Endodermal cell (in vitro differentiated cells): ENCODE measurements at regions not wholly inside any gene's neighbourhood (a gene's known extent, or its start where the extent isn't known, plus 50 kb on each side); places are given as distances from the start of the nearest gene placed in this dataset.

Source experiments
- DNase-seq: peaks from one replicate; pipeline ENCODE4 v3.0.0-alpha.2; 2017
- H3K27ac ChIP-seq: 2 replicates; pipeline ENCODE4 v1.5.1; 2013; ENCODE audit warnings: mild to moderate bottlenecking, low read depth, low read length, moderate library complexity
- H3K27me3 ChIP-seq: 2 replicates; pipeline ENCODE4 v1.6.1; 2013; ENCODE audit warnings: mild to moderate bottlenecking, low read length, moderate library complexity; ENCODE audit not compliant: insufficient read depth, control insufficient read depth, poor library complexity, severe bottlenecking
- H3K36me3 ChIP-seq: 2 replicates; pipeline ENCODE4 v1.7.0; 2013; ENCODE audit warnings: mild to moderate bottlenecking, low read length, moderate library complexity; ENCODE audit not compliant: control insufficient read depth, insufficient read depth
- H3K4me1 ChIP-seq: one replicate; pipeline ENCODE4 v1.7.0; 2013; ENCODE audit warnings: low read length; ENCODE audit not compliant: control insufficient read depth, insufficient read depth
- H3K4me3 ChIP-seq: 2 replicates; pipeline ENCODE4 v1.5.1; 2013; ENCODE audit warnings: mild to moderate bottlenecking, low read length, moderate library complexity
- H3K9ac ChIP-seq: 2 replicates; pipeline ENCODE4 v1.6.1; 2013; ENCODE audit warnings: mild to moderate bottlenecking, low read length, moderate library complexity; ENCODE audit not compliant: poor library complexity, severe bottlenecking; ENCODE audit errors: extremely low read depth
- H3K9me3 ChIP-seq: 2 replicates; pipeline ENCODE4 v1.6.1; 2013; ENCODE audit warnings: mild to moderate bottlenecking, low read length, moderate library complexity; ENCODE audit not compliant: control insufficient read depth
- H3K27ac Mint-ChIP-seq: 2 replicates; pipeline ENCODE4 v1.8.0; 2020; ENCODE audit warnings: mixed read lengths
- H3K27me3 Mint-ChIP-seq: 2 replicates; pipeline ENCODE4 v1.8.0; 2021; ENCODE audit warnings: mild to moderate bottlenecking, mixed read lengths; ENCODE audit not compliant: insufficient read depth
- H3K36me3 Mint-ChIP-seq: 2 replicates; pipeline ENCODE4 v1.8.0; 2020; ENCODE audit warnings: low read depth, mixed read lengths
- H3K4me1 Mint-ChIP-seq: 2 replicates; pipeline ENCODE4 v1.8.0; 2020; ENCODE audit warnings: mixed read lengths
- H3K4me3 Mint-ChIP-seq: 2 replicates; pipeline ENCODE4 v1.8.0; 2020; ENCODE audit warnings: mild to moderate bottlenecking, moderate library complexity, mixed read lengths
- H3K9me3 Mint-ChIP-seq: 2 replicates; pipeline ENCODE4 v1.8.0; 2020; ENCODE audit warnings: mild to moderate bottlenecking, mixed read lengths
- WGBS, 2 experiments: methylation state at CpG; one replicate each; pipeline versions ENCODE4 v1.1.5 to v1.1.7; 2013; ENCODE audit warnings: missing lambda C conversion rate in 2 of 2, mixed read lengths in 1 of 2; ENCODE audit not compliant: insufficient coverage in 1 of 2, insufficient read length in 1 of 2; 5-methylcytosine and 5-hydroxymethylcytosine counted together
- TF ChIP-seq, protein P1 (sequence below): fragments of 200-600 bp; sonication (generic); conservative IDR thresholded peaks from 2 replicates; pipeline ENCODE4 v1.5.0; 2021; ENCODE audit warnings: antibody characterized with exemption, mild to moderate bottlenecking

DNA sequence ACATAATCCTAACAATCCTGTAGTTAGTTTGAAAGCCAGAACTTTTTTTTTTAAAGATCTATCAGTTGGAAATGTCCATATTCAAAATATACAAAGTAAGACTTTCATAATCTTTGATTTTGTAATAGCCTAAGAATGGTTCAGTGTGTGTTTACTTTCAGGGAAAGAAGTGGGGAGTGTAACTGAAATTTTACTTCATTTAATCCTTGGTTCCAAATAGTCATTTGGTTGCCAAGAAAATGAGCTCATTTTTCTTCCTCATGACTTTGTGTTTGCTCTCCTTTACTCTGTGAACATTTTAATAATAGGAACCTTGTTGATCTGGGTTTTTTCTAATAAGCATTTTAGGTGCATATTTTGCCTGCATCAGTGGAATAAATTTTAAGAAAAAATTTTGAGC is 278.8 kb downstream of the SLITRK6 start:
- no peaks in the 10 kb centered on the region for H3K4me1 ChIP-seq
- Mint-ChIP-seq H3K9me3 (peaks cover 6% of the 10 kb centered on the region), H3K4me1 (no peaks in the 10 kb centered on the region), H3K4me3 (no peak overlapping the region), H3K27ac (no peak overlapping the region), H3K36me3 (no peaks in the 10 kb centered on the region), H3K27me3 (no peaks in the 10 kb centered on the region)
- no peak overlapping the region for H3K4me3 ChIP-seq
- peaks cover 8% of the 10 kb centered on the region for H3K9me3 ChIP-seq
- H3K27me3 ChIP-seq: no peaks in the 10 kb centered on the region
- H3K9ac ChIP-seq: no peak overlapping the region
- no peak for DNase-seq
- no peaks in the 10 kb centered on the region for H3K36me3 ChIP-seq
- TF ChIP-seq, protein P1, sequence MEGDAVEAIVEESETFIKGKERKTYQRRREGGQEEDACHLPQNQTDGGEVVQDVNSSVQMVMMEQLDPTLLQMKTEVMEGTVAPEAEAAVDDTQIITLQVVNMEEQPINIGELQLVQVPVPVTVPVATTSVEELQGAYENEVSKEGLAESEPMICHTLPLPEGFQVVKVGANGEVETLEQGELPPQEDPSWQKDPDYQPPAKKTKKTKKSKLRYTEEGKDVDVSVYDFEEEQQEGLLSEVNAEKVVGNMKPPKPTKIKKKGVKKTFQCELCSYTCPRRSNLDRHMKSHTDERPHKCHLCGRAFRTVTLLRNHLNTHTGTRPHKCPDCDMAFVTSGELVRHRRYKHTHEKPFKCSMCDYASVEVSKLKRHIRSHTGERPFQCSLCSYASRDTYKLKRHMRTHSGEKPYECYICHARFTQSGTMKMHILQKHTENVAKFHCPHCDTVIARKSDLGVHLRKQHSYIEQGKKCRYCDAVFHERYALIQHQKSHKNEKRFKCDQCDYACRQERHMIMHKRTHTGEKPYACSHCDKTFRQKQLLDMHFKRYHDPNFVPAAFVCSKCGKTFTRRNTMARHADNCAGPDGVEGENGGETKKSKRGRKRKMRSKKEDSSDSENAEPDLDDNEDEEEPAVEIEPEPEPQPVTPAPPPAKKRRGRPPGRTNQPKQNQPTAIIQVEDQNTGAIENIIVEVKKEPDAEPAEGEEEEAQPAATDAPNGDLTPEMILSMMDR: no peak
- no peak overlapping the region for H3K27ac ChIP-seq

DNA sequence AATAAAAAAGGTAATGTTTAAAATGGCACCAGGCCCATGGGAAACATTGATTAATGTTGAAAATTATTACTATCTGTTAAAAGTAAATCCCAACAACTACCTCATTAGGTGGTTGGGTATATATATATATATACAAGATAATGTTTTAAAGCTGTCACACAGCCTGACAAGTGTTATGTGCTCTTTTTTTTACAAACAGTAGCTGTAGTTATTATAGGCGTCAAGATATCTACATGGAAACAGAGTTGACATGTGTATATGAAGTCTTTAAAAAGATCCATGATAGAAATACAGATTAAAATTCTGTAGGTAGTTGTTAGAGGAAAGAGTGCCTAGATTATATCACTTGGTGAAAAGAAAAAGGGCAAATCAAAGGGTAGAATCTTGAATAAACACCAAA is 279.9 kb downstream of the SLITRK6 start:
- Histone ChIP-seq H3K9me3 (peaks cover 8% of the 10 kb centered on the region), H3K27ac (no peak overlapping the region), H3K27me3 (no peaks in the 10 kb centered on the region), H3K9ac (no peak overlapping the region), H3K4me1 (no peaks in the 10 kb centered on the region), H3K4me3 (no peak overlapping the region), H3K36me3 (no peaks in the 10 kb centered on the region)
- Mint-ChIP-seq H3K9me3 (peaks cover 6% of the 10 kb centered on the region), H3K4me1 (no peaks in the 10 kb centered on the region), H3K27me3 (no peaks in the 10 kb centered on the region), H3K27ac (no peak overlapping the region), H3K36me3 (no peaks in the 10 kb centered on the region), H3K4me3 (no peak overlapping the region)
- no peak for DNase-seq
- TF ChIP-seq, protein P1: no peak
- 50 to 67% methylated on average over 1 of the region's 1 CpG for WGBS, 2 experiments

DNA sequence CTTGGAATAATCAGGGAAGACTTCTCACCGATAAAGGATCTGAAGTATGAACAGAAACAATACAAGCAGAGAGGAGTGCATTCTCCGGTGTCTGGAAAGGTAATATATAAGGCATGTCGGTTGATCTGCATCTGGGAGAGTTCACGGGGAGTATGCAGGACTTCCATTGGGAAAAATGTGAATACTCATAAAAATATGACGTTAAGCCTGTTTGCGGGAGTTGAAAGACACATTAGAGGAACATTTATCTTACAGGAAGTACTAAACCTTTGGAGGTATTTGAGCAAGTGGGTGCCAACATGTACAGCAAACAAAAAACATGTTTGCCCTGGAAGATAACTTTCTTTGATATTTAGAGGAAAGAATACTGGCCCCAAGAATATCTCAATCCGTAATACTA is 286.8 kb downstream of the SLITRK6 start:
- TF ChIP-seq, protein P1: no peak
- H3K36me3 ChIP-seq: no peaks in the 10 kb centered on the region
- no peak for DNase-seq
- H3K4me1 ChIP-seq: no peaks in the 10 kb centered on the region
- H3K27ac ChIP-seq: no peak overlapping the region
- no peak overlapping the region for H3K9ac ChIP-seq
- H3K4me3 ChIP-seq: no peak overlapping the region
- peaks cover 8% of the 10 kb centered on the region for H3K9me3 ChIP-seq
- no peak overlapping the region for H3K4me3 Mint-ChIP-seq
- H3K9me3 Mint-ChIP-seq: peaks cover 6% of the 10 kb centered on the region
- no peaks in the 10 kb centered on the region for H3K27me3 Mint-ChIP-seq
- 91 to 94% methylated on average over 2 to 7 of the region's 7 CpGs for WGBS, 2 experiments
- H3K36me3 Mint-ChIP-seq: no peaks in the 10 kb centered on the region
- H3K27ac Mint-ChIP-seq: no peak overlapping the region
- H3K4me1 Mint-ChIP-seq: no peaks in the 10 kb centered on the region
- H3K27me3 ChIP-seq: no peaks in the 10 kb centered on the region
